A673 (cell line): ENCODE measurements at regions not wholly inside any gene's neighbourhood (a gene's known extent, or its start where the extent isn't known, plus 50 kb on each side); places are given as distances from the start of the nearest gene placed in this dataset.

Experiments used
- BruUV-seq: library from RNA; stranded (reverse); fragments of 400-500 nt; replicated peaks from 2 replicates; lab custom pipeline; 2021; lab: Mats Ljungman, UMichigan
- CTCF ChIA-PET: fragments of 300-600 bp; sonication (Branson Sonifier 250); formaldehyde crosslinking; loops from one replicate; lab custom pipeline; 2022; ENCODE audit warnings: antibody characterized with exemption; lab: Charles Lee
- POLR2A ChIA-PET: fragments of 300-600 bp; sonication (Branson Sonifier 250); formaldehyde crosslinking; loops from one replicate; lab custom pipeline; 2022; ENCODE audit warnings: antibody characterized with exemption; ENCODE audit not compliant: low non-redundant PET; lab: Charles Lee
- DNase-seq: peaks from one replicate; pipeline ENCODE4 v3.0.0-alpha.2; 2015; ENCODE audit warnings: low spot score
- H3K27ac ChIP-seq: fragments of 200-600 bp; sonication (generic); 2 replicates; pipeline ENCODE4 v1.5.1; 2016; ENCODE audit warnings: mixed run types, low read depth, mild to moderate bottlenecking, mixed read lengths, antibody characterized with exemption, low read length; ENCODE audit not compliant: poor library complexity, severe bottlenecking
- H3K27me3 ChIP-seq: fragments of 200-600 bp; sonication (generic); replicated peaks from 2 replicates; pipeline ENCODE4 v1.6.1; 2017; ENCODE audit warnings: mixed run types, low read depth, mild to moderate bottlenecking, mixed read lengths, antibody characterized with exemption, low read length; ENCODE audit not compliant: insufficient read depth, poor library complexity
- H3K36me3 ChIP-seq: fragments of 200-600 bp; sonication (generic); 2 replicates; pipeline ENCODE4 v1.6.1; 2016; ENCODE audit warnings: mixed run types, mild to moderate bottlenecking, mixed read lengths, antibody characterized with exemption, low read length; ENCODE audit not compliant: insufficient read depth, poor library complexity, severe bottlenecking
- H3K4me1 ChIP-seq: fragments of 200-600 bp; sonication (generic); 2 replicates; pipeline ENCODE4 v1.6.1; 2017; ENCODE audit warnings: mixed run types, mild to moderate bottlenecking, mixed read lengths, antibody characterized with exemption, low read length; ENCODE audit not compliant: insufficient read depth, poor library complexity, severe bottlenecking
- H3K4me3 ChIP-seq: fragments of 200-600 bp; sonication (generic); 2 replicates; pipeline ENCODE4 v1.5.1; 2016; ENCODE audit warnings: low read depth, mixed run types, mild to moderate bottlenecking, mixed read lengths, low read length; ENCODE audit not compliant: poor library complexity, severe bottlenecking
- H3K9me3 ChIP-seq: fragments of 200-600 bp; sonication (generic); 2 replicates; pipeline ENCODE4 v1.6.1; 2016; ENCODE audit warnings: mixed run types, low read depth, mild to moderate bottlenecking, mixed read lengths, antibody characterized with exemption, low read length; ENCODE audit not compliant: poor library complexity, severe bottlenecking
- EZH2 ChIP-seq: fragments of 200-600 bp; sonication (generic); IDR thresholded peaks from 2 replicates; pipeline ENCODE4 v1.6.1; 2017; ENCODE audit warnings: borderline replicate concordance, low read depth, mild to moderate bottlenecking, mixed read lengths, antibody characterized with exemption, low read length; ENCODE audit not compliant: poor library complexity, severe bottlenecking
- intact Hi-C: fragments of 100-400 bp; cut with micrococcal nuclease; formaldehyde crosslinking; loops from one replicate; pipeline ENCODE4 v1.10.0; 2022; ENCODE audit not compliant: unreplicated experiment
- TF ChIP-seq, protein P1 (sequence below): fragments of 300-800, 200-600 bp; sonication (generic); conservative IDR thresholded peaks from 2 replicates; pipeline ENCODE4 v1.5.1; 2017; ENCODE audit warnings: low read depth, mild to moderate bottlenecking, antibody characterized with exemption, low read length, moderate library complexity, mixed read lengths

DNA sequence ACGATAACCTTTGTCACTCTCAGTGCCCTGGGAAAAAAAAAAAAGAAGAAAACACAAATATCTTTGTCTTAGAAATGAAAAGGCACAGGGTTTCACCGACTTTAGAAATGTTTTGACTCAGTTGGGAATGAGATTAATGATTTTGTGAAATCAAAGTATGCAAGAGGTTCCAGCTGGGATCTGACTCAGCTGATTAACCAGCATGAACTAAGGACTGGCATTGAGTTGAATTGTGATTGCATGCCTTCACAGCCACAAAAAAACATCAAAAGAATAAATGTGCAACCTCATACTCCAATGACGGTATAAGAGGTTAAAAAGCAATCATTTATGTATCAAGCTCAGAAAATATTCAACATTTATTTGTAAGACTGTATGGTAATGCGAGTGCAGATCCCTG, 566.6 kb upstream of the DSEL start:
- CTCF ChIA-PET = no interaction called here
- TF ChIP-seq, protein P1, sequence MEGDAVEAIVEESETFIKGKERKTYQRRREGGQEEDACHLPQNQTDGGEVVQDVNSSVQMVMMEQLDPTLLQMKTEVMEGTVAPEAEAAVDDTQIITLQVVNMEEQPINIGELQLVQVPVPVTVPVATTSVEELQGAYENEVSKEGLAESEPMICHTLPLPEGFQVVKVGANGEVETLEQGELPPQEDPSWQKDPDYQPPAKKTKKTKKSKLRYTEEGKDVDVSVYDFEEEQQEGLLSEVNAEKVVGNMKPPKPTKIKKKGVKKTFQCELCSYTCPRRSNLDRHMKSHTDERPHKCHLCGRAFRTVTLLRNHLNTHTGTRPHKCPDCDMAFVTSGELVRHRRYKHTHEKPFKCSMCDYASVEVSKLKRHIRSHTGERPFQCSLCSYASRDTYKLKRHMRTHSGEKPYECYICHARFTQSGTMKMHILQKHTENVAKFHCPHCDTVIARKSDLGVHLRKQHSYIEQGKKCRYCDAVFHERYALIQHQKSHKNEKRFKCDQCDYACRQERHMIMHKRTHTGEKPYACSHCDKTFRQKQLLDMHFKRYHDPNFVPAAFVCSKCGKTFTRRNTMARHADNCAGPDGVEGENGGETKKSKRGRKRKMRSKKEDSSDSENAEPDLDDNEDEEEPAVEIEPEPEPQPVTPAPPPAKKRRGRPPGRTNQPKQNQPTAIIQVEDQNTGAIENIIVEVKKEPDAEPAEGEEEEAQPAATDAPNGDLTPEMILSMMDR = no peak
- TF ChIP-seq EZH2 = no peak
- DNase-seq = peak; percentile 45
- Histone ChIP-seq H3K4me3 (no peak overlapping the region), H3K36me3 (no peaks in the 10 kb centered on the region), H3K4me1 (peaks cover 6% of the 10 kb centered on the region), H3K9me3 (no peaks in the 10 kb centered on the region), H3K27me3 (no peaks in the 10 kb centered on the region), H3K27ac (no peak overlapping the region)
- POLR2A ChIA-PET = no interaction called here
- no TSS peak for BruUV-seq
- intact Hi-C loops = no loop called here

DNA sequence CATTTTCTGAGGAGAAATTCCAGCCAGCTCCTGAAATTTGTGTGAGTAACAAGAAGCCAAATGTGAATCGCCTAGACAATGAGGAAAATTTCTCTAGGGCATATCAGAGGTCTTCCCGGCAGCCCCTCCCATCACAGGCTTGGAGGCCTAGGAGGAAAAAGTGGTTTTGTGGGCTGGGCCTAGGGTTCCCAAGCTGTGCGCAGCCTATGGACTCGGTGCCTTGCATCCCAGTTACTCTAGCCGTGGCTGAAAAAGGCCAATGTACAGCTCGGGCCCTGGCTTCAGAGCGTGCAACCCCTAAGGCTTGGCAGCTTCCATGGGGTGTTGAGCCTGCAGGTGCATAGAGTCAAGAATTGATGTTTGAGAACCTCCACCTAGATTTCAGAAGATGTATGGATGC, 556.2 kb upstream of the DSEL start:
- DNase-seq = no peak
- intact Hi-C loops = no loop called here
- TF ChIP-seq, protein P1 = no peak
- no peak for TF ChIP-seq EZH2
- no peak overlapping the region for H3K4me3 ChIP-seq
- POLR2A ChIA-PET = no interaction called here
- CTCF ChIA-PET = no interaction called here
- no peak overlapping the region for H3K27ac ChIP-seq
- no TSS peak for BruUV-seq
- H3K4me1 ChIP-seq = no peaks in the 10 kb centered on the region
- no peaks in the 10 kb centered on the region for H3K36me3 ChIP-seq
- H3K9me3 ChIP-seq = peaks cover 17% of the 10 kb centered on the region
- H3K27me3 ChIP-seq = no peaks in the 10 kb centered on the region

DNA sequence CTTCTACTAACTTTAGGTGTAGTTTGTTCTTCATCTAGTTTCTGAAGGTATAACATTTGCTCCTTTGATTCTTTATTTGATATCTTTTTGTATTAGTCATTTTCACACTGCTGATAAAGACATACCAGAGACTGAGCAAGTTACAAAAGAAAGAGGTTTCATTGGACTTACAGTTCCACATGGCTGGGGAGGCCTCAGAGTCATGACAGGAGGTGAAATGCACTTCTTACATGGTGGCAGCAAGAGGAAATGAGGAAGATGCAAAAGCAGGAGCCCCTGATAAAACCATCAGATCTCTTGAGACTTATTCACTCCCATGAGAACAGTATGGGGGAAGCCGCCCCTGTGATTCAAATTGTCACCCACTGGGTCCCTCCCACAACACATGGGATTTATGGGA, 544.4 kb upstream of the DSEL start:
- TF ChIP-seq EZH2 = no peak
- TF ChIP-seq, protein P1 = no peak
- no TSS peak for BruUV-seq
- DNase-seq = no peak
- ChIA-PET POLR2A (no interaction called here), CTCF (no interaction called here)
- peaks cover 17% of the 10 kb centered on the region for H3K9me3 ChIP-seq
- no peak overlapping the region for H3K27ac ChIP-seq
- no peaks in the 10 kb centered on the region for H3K36me3 ChIP-seq
- H3K27me3 ChIP-seq = no peaks in the 10 kb centered on the region
- no peaks in the 10 kb centered on the region for H3K4me1 ChIP-seq
- intact Hi-C loops = no loop called here
- H3K4me3 ChIP-seq = no peak overlapping the region
